Endothelial cell of hepatic sinusoid (primary cell): ENCODE measurements at regions not wholly inside any gene's neighbourhood (a gene's known extent, or its start where the extent isn't known, plus 50 kb on each side); places are given as distances from the start of the nearest gene placed in this dataset.

Source experiments
- in situ Hi-C: cut with HindIII; loops from 2 replicates; pipeline ENCODE4 v1.10.0; 2017; ENCODE audit warnings: low sequenced_read_pairs

GRCh38 chr11:95495706-95496105 is 264.7 kb upstream of the SESN3 start:
- in situ Hi-C loops, result no loop called here

GRCh38 chr11:95494856-95495255 is 263.9 kb upstream of the SESN3 start:
- in situ Hi-C loops, result no loop called here

- in situ Hi-C loops, result no loop called here
Observed at GRCh38 chr11:95494167-95494566, 263.2 kb upstream of the SESN3 start.

GRCh38 chr11:95490625-95491024 is 259.6 kb upstream of the SESN3 start:
- in situ Hi-C loops, result no loop called here

- in situ Hi-C loops, result no loop called here
Observed at GRCh38 chr11:95487938-95488337, 256.9 kb upstream of the SESN3 start.

- in situ Hi-C loops, result no loop called here
Observed at GRCh38 chr11:95487391-95487790, 256.4 kb upstream of the SESN3 start.

GRCh38 chr11:95486979-95487378 is 256.0 kb upstream of the SESN3 start:
- in situ Hi-C loops, result no loop called here

- in situ Hi-C loops, result no loop called here
Observed at GRCh38 chr11:95486466-95486865, 255.5 kb upstream of the SESN3 start.

GRCh38 chr11:95485115-95485900 is 254.3 kb upstream of the SESN3 start:
- in situ Hi-C loops, result no loop called here

GRCh38 chr11:95483339-95483738 is 252.3 kb upstream of the SESN3 start:
- in situ Hi-C loops, result no loop called here

GRCh38 chr11:95478003-95478402 is 247.0 kb upstream of the SESN3 start:
- in situ Hi-C loops, result no loop called here

GRCh38 chr11:95469258-95469657 is 238.3 kb upstream of the SESN3 start:
- in situ Hi-C loops, result no loop called here

- in situ Hi-C loops, result no loop called here
Observed at GRCh38 chr11:95466416-95466815, 235.4 kb upstream of the SESN3 start.

GRCh38 chr11:95465887-95466286 is 234.9 kb upstream of the SESN3 start:
- in situ Hi-C loops, result no loop called here

GRCh38 chr11:95461858-95462257 is 230.9 kb upstream of the SESN3 start:
- in situ Hi-C loops, result no loop called here

- in situ Hi-C loops, result no loop called here
Observed at GRCh38 chr11:95461348-95461747, 230.3 kb upstream of the SESN3 start.

- in situ Hi-C loops, result no loop called here
Observed at GRCh38 chr11:95459291-95460042, 228.5 kb upstream of the SESN3 start.

GRCh38 chr11:95456714-95457491 is 225.9 kb upstream of the SESN3 start:
- in situ Hi-C loops, result no loop called here

- in situ Hi-C loops, result no loop called here
Observed at GRCh38 chr11:95455228-95455970, 224.4 kb upstream of the SESN3 start.

- in situ Hi-C loops, result no loop called here
Observed at GRCh38 chr11:95453616-95454171, 222.7 kb upstream of the SESN3 start.

- in situ Hi-C loops, result no loop called here
Observed at GRCh38 chr11:95451682-95452081, 220.7 kb upstream of the SESN3 start.
